ENCODE measurements at regions not wholly inside any gene's neighbourhood (a gene's known extent, or its start where the extent isn't known, plus 50 kb on each side); places are given as distances from the start of the nearest gene placed in this dataset.

- TF ChIP-seq CTCF (IDR thresholded peaks at IDR 0.05) (no peak), RAD21 (conservative IDR thresholded peaks at IDR 0.05 in 1 of 2, IDR thresholded peaks at IDR 0.05 in 1 of 2) (no peak), JUN (IDR thresholded peaks at IDR 0.05) (no peak), RCOR1 (IDR thresholded peaks at IDR 0.05; ENCODE audit: low read depth, low read length) (no peak), KDM5A (IDR thresholded peaks at IDR 0.05) (no peak)
- TF ChIP-seq, protein P1, sequence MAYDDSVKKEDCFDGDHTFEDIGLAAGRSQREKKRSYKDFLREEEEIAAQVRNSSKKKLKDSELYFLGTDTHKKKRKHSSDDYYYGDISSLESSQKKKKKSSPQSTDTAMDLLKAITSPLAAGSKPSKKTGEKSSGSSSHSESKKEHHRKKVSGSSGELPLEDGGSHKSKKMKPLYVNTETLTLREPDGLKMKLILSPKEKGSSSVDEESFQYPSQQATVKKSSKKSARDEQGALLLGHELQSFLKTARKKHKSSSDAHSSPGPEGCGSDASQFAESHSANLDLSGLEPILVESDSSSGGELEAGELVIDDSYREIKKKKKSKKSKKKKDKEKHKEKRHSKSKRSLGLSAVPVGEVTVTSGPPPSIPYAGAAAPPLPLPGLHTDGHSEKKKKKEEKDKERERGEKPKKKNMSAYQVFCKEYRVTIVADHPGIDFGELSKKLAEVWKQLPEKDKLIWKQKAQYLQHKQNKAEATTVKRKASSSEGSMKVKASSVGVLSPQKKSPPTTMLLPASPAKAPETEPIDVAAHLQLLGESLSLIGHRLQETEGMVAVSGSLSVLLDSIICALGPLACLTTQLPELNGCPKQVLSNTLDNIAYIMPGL (CRISPR knock-in tag; IDR thresholded peaks at IDR 0.05; ENCODE audit: borderline replicate concordance): no peak
These were observed 510.2 kb upstream of the MDFIC2 start for GRCh38 chr3:70822669-70823068.

All from A549 (cell line).